ENCODE measurements at regions not wholly inside any gene's neighbourhood (a gene's known extent, or its start where the extent isn't known, plus 50 kb on each side); places are given as distances from the start of the nearest gene placed in this dataset.

DNA sequence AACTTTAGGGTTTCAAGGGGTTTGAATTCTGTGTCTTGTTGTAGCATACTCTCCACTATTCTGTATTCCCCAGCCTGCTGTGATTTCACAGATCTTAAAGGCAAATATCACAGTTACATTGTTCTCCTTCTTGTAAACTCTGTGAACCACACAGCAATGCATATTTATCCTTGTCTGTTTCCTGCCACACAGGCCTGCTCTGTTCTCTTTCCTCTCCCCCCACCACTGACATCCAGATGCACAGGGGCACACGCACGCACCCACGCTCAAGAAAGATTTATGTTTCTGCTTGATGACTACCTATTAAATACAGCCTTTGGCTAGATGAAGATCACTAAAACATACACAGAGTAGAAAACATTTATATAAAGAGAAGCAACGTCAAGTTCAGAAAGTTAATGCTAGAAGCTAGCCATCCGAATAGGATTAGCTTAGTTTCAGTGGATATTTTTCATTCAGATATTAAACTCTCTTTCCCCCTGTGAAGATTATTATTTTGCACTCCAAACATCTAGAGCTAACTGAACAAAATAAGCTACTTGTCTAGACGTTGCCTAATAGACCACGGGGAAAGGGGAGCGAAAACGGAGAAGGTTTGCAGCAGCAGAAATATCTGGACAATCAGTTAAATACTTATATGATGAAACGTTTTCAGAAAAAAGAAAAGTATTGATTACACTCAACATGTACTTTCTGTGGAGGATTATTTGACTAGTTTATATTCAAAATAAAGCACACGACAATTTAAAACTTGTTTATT, 193.1 kb upstream of the SEMA3C start:
- Histone ChIP-seq H3K79me2 (ENCODE audit: insufficient read depth, low read length) (no peaks in the 10 kb centered on the region), H3K4me3 (ENCODE audit: low read length, poor library complexity, severe bottlenecking) (no peak overlapping the region), H2AFZ (ENCODE audit: low read length) (no peak overlapping the region), H3K9ac (ENCODE audit: low read depth, low read length, poor library complexity, severe bottlenecking) (no peak overlapping the region), H3K27me3 (ENCODE audit: insufficient read depth, low read length, poor library complexity, severe bottlenecking) (no peaks in the 10 kb centered on the region), H4K20me1 (ENCODE audit: insufficient read depth, low read length, poor library complexity, severe bottlenecking) (no peaks in the 10 kb centered on the region), H3K4me1 (ENCODE audit: insufficient read depth, low read length, poor library complexity, severe bottlenecking) (no peaks in the 10 kb centered on the region), H3K4me2 (ENCODE audit: low read depth, low read length, poor library complexity, severe bottlenecking) (no peak overlapping the region), H3K9me3 (ENCODE audit: insufficient read depth, low read depth, low read length) (no peaks in the 10 kb centered on the region), H3F3A (ENCODE audit: low read depth) (no peaks in the 10 kb centered on the region), H3K36me3 (ENCODE audit: insufficient read depth, low read length) (no peaks in the 10 kb centered on the region), H3K9me2 (replicated peaks; ENCODE audit: low read depth, low read length) (no peaks in the 10 kb centered on the region)
- TF ChIP-seq, protein P1, sequence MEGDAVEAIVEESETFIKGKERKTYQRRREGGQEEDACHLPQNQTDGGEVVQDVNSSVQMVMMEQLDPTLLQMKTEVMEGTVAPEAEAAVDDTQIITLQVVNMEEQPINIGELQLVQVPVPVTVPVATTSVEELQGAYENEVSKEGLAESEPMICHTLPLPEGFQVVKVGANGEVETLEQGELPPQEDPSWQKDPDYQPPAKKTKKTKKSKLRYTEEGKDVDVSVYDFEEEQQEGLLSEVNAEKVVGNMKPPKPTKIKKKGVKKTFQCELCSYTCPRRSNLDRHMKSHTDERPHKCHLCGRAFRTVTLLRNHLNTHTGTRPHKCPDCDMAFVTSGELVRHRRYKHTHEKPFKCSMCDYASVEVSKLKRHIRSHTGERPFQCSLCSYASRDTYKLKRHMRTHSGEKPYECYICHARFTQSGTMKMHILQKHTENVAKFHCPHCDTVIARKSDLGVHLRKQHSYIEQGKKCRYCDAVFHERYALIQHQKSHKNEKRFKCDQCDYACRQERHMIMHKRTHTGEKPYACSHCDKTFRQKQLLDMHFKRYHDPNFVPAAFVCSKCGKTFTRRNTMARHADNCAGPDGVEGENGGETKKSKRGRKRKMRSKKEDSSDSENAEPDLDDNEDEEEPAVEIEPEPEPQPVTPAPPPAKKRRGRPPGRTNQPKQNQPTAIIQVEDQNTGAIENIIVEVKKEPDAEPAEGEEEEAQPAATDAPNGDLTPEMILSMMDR (conservative IDR thresholded peaks at IDR 0.05; ENCODE audit: low read length) = no peak
- TF ChIP-seq EZH2phosphoT487 (IDR thresholded peaks at IDR 0.05; ENCODE audit: borderline replicate concordance) = no peak

DNA sequence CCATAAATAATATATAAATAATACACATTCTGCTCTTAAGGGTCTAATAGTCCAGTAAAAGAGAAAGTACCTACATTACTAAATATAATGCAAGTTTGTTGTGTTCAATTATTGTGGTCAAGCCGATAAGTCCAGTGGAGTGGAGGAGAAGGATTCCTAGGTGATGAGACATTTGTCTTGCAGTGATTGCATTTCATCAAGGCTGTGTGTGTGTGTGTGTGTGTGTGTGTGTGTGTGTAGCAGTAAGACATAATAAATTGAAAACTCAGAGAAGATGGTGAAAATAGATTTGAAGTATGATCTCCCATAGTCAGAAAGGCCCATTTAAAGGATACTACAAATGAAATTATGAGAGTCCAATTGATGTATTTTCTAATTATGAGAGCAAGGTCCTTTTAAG, 192.5 kb upstream of the SEMA3C start:
- no peak for TF ChIP-seq EZH2phosphoT487 (IDR thresholded peaks at IDR 0.05; ENCODE audit: borderline replicate concordance)
- TF ChIP-seq, protein P1 (conservative IDR thresholded peaks at IDR 0.05; ENCODE audit: low read length) = no peak
- Histone ChIP-seq H3K36me3 (ENCODE audit: insufficient read depth, low read length) (no peaks in the 10 kb centered on the region), H3K9me2 (replicated peaks; ENCODE audit: low read depth, low read length) (no peaks in the 10 kb centered on the region), H4K20me1 (ENCODE audit: insufficient read depth, low read length, poor library complexity, severe bottlenecking) (no peaks in the 10 kb centered on the region), H3K4me3 (ENCODE audit: low read length, poor library complexity, severe bottlenecking) (no peak overlapping the region), H3K27me3 (ENCODE audit: insufficient read depth, low read length, poor library complexity, severe bottlenecking) (no peaks in the 10 kb centered on the region), H2AFZ (ENCODE audit: low read length) (no peak overlapping the region), H3K9ac (ENCODE audit: low read depth, low read length, poor library complexity, severe bottlenecking) (no peak overlapping the region), H3F3A (ENCODE audit: low read depth) (no peaks in the 10 kb centered on the region), H3K4me1 (ENCODE audit: insufficient read depth, low read length, poor library complexity, severe bottlenecking) (no peaks in the 10 kb centered on the region), H3K9me3 (ENCODE audit: insufficient read depth, low read depth, low read length) (no peaks in the 10 kb centered on the region), H3K79me2 (ENCODE audit: insufficient read depth, low read length) (no peaks in the 10 kb centered on the region), H3K4me2 (ENCODE audit: low read depth, low read length, poor library complexity, severe bottlenecking) (no peak overlapping the region)

DNA sequence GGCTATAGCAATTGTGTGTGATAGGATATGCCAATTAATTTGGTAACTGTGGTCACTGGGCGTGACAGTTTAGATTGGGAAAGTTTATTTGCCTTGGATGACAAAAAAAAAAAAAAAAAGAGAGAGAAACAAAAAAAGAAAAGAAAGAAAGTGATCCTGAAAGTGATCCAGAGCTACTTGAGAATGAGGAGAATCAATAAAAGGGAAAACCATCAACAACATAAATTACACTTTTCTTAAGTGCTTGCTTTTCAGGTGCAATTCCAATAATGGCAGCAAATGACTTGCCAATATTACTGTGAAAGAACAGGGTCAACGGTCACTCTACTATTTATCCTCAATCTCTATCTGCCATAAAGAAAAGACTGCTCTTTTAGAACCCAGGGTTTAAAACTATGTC, 191.8 kb upstream of the SEMA3C start:
- H2AFZ ChIP-seq (ENCODE audit: low read length) = no peak overlapping the region
- H3K36me3 ChIP-seq (ENCODE audit: insufficient read depth, low read length) = no peaks in the 10 kb centered on the region
- H3K4me2 ChIP-seq (ENCODE audit: low read depth, low read length, poor library complexity, severe bottlenecking) = no peak overlapping the region
- H3K4me1 ChIP-seq (ENCODE audit: insufficient read depth, low read length, poor library complexity, severe bottlenecking) = no peaks in the 10 kb centered on the region
- no peaks in the 10 kb centered on the region for H3F3A ChIP-seq (ENCODE audit: low read depth)
- no peaks in the 10 kb centered on the region for H3K9me2 ChIP-seq (replicated peaks; ENCODE audit: low read depth, low read length)
- H3K79me2 ChIP-seq (ENCODE audit: insufficient read depth, low read length) = no peaks in the 10 kb centered on the region
- H4K20me1 ChIP-seq (ENCODE audit: insufficient read depth, low read length, poor library complexity, severe bottlenecking) = no peaks in the 10 kb centered on the region
- H3K9ac ChIP-seq (ENCODE audit: low read depth, low read length, poor library complexity, severe bottlenecking) = no peak overlapping the region
- no peak overlapping the region for H3K4me3 ChIP-seq (ENCODE audit: low read length, poor library complexity, severe bottlenecking)
- no peaks in the 10 kb centered on the region for H3K27me3 ChIP-seq (ENCODE audit: insufficient read depth, low read length, poor library complexity, severe bottlenecking)
- H3K9me3 ChIP-seq (ENCODE audit: insufficient read depth, low read depth, low read length) = no peaks in the 10 kb centered on the region
- TF ChIP-seq EZH2phosphoT487 (IDR thresholded peaks at IDR 0.05; ENCODE audit: borderline replicate concordance) = no peak
- TF ChIP-seq, protein P1 (conservative IDR thresholded peaks at IDR 0.05; ENCODE audit: low read length) = no peak
